C1 segment of cervical spinal cord (tissue), 14 donors: ENCODE measurements at regions not wholly inside any gene's neighbourhood (a gene's known extent, or its start where the extent isn't known, plus 50 kb on each side); places are given as distances from the start of the nearest gene placed in this dataset.

Experiments
- DNase-seq, 14 donors: peaks; one replicate each; lab custom pipeline; 2025; lab: John Stamatoyannopoulos, UW

DNA sequence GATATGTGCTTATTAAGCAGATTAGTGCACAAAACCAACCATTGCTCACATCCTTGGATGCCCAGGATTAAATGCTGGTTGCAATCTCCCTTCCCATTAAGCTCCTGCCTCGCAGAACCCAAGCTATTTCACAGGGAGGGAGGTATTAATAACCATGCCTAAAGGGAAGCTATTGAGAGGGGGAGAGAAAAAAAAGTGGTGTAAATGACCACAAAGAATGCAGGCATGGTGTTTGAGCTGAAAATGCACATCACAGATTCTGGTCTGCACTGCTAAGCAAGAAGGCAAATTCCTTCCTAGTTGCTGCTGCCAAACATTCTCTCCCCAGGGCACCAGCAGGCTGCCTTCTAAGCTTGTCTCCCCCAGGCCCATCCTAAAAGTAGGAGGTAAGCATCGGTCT, 92.0 kb upstream of the ISX start:
- DNase-seq = no peak

DNA sequence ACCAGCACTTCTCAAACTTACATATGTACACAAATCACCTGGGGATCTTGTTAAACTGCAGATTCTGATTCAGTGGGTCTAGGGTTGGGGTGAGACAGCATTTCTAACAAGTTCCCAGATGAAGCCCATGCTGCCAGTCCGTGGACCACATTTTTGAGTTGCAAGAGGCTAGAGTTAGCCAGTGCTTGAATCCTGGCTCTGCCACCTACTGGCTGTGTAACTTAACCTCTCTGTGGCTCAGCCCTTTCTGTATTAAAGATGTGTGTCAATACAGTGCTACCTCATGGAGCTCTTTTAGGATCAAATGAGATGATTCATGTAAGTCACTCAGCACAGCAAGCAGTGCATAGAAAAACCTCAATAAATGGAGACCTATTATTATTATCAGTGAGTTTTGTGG, 90.2 kb upstream of the ISX start:
- no peak for DNase-seq

DNA sequence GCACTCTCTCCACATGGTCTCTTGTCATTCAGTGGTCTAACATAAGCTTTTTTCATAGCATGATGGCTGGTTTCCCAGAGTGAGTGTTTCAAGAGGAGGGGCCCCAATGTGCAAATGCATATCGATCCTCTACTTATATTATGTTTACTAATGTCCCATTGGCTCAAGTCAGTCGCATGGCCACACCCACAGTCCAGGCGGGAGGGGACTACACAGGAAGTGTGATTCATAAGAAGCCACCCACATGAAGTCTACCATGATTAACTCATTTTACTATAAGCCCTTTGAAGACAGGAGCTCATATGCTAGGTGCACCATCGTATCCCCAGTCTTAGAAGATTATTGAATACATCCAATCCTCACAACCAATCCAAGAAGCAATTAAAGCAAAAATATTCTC, 89.5 kb upstream of the ISX start:
- DNase-seq = no peak

GRCh38 chr22:34976886-34977285, 89.1 kb upstream of the ISX start:
- no peak for DNase-seq

DNA sequence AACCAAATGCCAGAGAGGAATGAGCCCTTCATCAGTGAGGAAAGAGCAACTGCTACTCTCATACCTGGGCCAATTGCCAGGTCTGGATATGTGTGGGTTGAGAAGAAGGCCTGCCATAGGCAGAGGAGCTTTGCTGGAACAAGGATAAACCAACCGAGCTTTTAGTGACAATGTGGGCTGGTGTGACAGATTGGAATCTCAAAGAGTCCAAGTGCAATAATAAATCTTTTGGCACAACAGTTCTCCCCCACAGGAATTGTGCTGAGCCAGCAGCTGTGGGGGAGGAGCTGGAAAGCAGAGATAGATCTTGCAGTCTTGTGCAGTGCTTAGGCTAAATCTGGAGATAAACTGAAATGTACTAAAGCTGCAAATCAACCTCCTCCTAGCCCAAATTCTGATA, 79.4 kb upstream of the ISX start:
- DNase-seq = no peak

DNA sequence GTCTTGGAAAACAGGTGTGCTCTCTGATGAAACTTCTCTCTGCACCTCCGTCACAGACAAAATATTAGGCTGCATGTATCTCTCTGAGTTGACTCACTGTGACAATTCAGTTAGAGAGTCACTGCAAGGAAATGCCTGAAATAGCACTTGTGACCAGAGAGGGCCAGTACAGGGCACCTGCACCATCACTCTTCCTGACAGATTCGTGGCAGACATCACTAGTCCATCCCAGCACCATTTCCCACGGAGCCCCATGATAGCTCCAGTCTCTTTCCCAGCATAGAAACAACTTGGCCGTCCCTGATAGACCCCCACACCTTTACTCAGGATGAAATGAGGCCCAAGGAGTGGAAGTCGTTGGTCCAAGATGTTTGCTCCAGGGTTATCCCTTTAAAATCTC, 73.3 kb upstream of the ISX start:
- DNase-seq = no peak

DNA sequence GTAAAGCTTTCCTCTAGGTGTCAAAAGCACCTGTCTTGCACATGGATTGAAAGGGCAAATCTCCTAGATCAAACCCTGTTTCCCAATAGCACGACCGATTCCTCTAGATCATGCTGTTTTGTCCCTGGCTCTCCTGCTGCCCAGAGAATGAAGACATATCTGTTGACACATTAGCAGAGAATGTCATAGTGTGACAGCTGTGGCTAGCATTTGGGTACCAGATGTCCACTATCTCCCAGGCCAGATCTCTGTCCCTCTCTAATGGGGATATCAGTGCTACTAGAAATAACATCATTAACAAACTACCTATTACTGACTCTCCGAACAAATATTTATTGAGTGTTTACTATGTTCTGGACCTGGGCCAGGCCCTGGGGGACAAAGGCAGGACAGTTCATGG, 72.4 kb upstream of the ISX start:
- no peak for DNase-seq

DNA sequence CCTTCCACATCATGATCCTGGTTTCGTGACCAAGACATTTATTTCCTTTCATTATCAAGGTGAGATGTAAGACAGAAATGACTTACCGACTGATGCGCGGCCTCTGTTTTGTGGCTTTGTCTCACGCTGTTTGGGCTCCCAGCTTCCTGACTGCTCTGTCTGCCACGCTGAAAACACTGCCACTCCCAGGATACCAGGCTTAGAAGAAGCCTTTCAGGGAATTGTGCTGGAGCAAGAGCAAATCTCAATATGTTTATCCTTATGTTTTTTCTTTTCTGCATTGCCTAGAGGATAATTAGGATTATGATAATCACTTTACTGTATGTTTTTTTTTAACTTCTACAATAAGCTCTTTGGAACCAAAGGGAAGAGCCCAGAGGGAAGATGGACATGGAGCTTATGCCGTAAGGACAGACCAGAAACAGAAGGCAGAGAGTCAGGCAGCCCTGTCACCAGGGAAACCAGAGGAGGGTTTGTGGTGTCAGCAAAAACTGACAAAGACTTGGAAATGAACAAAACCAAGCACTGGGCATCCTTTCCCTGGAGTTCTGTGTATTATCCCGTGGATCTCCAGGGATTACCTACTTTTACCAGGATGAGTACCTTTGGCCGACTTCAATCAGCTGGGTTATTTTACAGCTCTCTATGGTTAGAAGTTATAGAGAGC, 68.2 kb upstream of the ISX start:
- DNase-seq = no peak

DNA sequence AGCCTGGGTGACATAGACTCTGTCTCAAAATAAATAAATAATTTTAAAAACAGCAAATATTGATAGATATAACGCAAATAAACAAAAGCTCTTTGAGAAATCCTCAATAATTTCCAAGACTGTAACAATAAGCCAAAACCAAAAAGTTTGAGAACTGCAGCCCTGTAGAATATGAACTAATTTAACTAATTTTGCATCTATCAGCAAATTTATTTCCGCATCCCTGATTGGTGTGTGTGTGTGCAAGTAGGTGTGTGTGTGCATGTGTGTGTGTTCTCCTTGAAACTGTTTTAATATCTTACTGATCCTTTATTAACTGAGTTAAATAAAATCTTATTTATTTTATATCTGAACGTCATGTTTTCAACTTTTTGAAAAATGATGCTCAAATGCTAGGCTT, 67.0 kb upstream of the ISX start:
- DNase-seq = no peak

GRCh38 chr22:35008213-35008612, 57.7 kb upstream of the ISX start:
- DNase-seq = no peak

GRCh38 chr22:35010543-35010942, 55.4 kb upstream of the ISX start:
- DNase-seq = no peak

DNA sequence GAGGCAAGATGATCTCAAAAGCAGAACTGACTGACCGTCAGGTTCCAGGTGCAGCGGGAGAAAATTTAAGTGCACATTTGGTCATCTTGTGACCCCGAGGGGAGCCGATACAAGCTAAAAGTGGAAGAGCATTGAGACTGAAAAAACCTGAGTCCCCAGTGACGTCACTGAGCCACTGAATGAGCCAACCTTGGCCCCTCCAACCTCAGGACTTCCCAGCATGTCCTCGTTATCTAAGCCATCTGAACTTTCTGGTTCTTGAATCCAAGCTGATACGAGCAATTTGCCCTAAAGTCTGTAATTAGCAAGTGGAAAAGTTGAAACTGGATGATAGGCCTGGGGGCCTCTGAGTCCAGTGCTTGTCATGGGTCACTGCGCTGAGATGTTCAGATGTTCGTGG, 51.1 kb upstream of the ISX start:
- no peak for DNase-seq
